NCI-H1694 (cell line): ENCODE measurements at regions not wholly inside any gene's neighbourhood (a gene's known extent, or its start where the extent isn't known, plus 50 kb on each side); places are given as distances from the start of the nearest gene placed in this dataset.

Experiments
- DNase-seq: peaks from one replicate; lab custom pipeline; 2025; lab: John Stamatoyannopoulos, UW

GRCh38 chr5:26669523-26669922, 368.9 kb downstream of the CDH9 start:
- no peak for DNase-seq

DNA sequence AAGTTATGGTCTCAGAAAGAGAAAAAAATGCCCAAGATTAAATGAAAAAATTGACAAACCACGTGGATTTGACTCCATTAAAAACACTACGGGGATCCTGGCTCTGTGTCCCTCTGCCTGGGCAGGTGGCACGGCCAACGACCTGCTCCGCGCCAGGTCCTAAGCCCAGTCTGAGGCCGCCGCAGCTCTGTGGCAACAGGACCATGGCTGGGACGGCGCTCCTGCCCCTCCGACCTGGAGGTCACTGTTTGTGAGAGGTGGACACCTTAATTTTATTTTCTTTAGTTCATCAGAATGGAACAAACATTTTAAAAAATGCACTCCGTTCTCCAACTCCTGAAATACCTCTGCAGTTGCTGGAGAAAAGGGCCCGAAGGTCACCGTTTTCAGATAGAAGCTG, 369.4 kb downstream of the CDH9 start:
- no peak for DNase-seq

- no peak for DNase-seq
These were observed 372.0 kb downstream of the CDH9 start for GRCh38 chr5:26666371-26666770.

GRCh38 chr5:26663500-26663899, 374.9 kb downstream of the CDH9 start:
- DNase-seq, result no peak

DNA sequence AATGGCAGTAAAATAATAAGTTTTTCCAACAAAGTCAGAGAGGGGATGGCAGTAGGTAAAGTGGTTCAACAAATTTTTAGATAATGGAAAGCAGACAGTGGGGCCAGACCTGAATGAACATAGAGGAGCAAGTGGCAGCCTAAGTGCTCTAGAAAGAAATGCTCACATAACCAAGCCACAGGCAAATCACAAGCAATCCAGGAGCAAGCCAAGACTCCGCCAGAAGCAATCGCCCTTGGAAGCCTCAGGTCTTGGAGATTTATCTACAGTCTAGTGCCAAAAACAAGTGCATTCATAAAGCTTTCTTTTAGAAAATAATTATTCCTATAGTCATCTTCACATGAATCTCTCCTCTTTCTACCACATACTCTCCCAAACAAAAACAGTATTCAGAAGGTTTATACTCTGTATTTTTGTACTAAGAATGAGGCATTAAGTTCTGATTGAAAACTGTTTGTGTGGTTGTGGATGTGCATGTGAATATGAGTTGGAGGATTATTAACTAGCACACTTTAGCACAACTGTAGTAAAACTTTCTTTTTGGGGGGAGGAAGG, 375.5 kb downstream of the CDH9 start:
- no peak for DNase-seq

GRCh38 chr5:26660116-26660515, 378.3 kb downstream of the CDH9 start:
- no peak for DNase-seq

- DNase-seq, result no peak
These were observed 389.4 kb downstream of the CDH9 start for GRCh38 chr5:26649000-26649399.

GRCh38 chr5:26647781-26648180, 390.6 kb downstream of the CDH9 start:
- DNase-seq, result no peak

DNA sequence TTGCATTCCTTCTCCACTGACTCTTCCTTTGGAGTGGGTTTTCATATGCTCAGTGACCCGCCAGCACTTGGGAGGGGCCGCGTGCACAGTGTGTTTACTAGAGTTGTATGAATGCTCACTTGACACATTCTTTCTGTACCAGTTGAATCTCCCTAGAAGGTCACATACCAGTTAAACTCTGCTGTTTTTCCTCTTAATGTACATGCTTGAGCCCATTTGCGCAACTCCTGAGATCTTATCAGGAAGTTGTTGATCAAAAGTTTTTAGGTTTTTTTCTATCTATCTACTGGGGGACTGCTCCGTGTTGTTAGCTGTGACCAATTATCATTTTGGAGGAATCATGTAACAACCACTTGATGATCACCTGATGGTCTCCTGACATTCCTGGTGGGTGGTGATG, 392.7 kb downstream of the CDH9 start:
- DNase-seq, result no peak

- DNase-seq, result no peak
These were observed 396.9 kb downstream of the CDH9 start for GRCh38 chr5:26641492-26641891.

DNA sequence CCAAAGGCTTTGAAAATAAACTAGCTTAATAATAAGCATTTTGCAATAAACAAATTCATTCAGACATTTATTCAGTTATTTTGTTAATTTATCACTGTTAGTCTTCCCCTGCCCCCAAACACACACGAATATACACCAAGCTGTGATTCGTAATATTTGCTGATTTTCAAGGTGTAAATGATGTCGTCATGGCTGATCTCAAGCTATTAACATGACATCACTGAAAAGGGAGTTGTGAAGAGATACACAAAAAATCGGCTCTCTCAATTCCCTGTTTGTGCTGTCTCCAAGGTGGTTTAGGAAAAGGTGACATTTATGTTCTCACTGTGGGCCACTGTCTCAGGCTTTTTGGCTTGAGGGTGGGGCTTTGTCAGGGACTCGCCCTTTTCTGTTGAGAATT, 413.3 kb downstream of the CDH9 start:
- no peak for DNase-seq

- DNase-seq, result no peak
These were observed 415.4 kb downstream of the CDH9 start for GRCh38 chr5:26622947-26623346.

- no peak for DNase-seq
These were observed 427.8 kb downstream of the CDH9 start for GRCh38 chr5:26610577-26610976.

GRCh38 chr5:26601563-26601962, 436.8 kb downstream of the CDH9 start:
- DNase-seq, result no peak

DNA sequence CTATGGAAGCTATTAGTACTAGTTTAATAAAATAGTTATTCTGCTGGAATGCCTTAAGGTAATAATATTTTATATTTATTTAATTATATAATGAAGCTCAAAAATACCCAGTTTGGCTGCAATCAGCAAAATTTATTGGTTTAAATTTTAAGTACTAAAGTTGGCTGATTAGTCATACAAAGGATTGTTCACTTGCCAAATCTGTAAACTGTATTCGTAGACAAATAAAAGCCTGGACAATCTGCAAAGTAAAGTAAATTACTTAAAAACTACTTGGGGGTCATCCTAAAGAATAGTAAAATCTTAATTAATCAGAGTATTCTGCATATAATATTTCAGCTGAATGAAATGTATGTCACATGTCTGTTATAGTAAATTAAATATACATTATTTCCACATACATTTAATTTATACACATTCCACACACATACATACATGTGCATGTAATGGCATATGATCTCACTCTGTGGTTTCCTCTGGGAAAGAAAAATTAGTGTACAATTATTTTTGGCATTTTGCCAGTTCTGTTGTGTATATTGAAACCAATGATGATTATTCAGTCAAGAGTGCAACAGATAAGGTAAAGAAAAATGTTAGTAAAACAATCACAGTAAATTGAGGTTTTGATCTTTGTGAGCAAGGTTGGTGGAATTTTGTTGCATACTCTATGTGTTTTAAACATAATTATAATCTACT, 455.9 kb downstream of the CDH9 start:
- no peak for DNase-seq

- no peak for DNase-seq
These were observed 458.7 kb downstream of the CDH9 start for GRCh38 chr5:26579712-26580111.

DNA sequence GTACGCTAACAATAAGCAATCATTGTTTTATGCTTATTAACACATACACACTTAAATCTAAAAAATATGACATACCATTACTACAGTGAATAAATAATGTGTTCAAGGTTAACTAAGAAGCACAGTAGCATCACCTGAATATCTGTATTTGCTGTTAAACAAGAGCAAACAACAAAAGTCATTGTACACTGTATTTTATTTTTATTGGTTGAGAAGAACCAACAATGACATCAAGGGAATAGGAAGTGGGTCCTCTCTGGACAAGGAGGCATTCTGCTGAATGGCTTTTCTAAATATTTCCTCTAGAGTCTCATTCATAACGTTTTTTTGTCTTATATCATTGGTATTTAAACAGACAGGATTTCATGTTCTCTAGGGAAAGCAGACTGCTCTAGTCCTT, 460.4 kb downstream of the CDH9 start:
- DNase-seq, result no peak

DNA sequence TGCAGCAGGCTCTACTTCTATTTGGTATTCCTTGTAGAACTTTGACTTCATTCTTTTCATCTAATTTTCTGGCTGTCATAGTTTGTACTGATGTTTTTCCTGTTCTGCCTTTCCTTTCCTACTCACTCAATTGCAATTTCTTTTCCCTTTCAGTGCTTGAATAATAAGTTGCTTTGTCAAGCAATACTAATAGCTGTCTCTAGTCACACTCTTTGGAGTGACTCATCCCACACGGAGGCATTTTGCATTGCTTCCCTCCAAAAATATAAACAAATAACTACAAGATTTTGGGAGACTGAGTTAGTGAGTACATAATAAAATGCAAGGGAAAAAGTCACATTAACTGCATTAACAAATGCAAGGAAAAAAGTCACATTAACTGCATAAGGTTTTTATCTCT, 465.9 kb downstream of the CDH9 start:
- no peak for DNase-seq

- DNase-seq, result no peak
These were observed 468.5 kb downstream of the CDH9 start for GRCh38 chr5:26569929-26570258.

DNA sequence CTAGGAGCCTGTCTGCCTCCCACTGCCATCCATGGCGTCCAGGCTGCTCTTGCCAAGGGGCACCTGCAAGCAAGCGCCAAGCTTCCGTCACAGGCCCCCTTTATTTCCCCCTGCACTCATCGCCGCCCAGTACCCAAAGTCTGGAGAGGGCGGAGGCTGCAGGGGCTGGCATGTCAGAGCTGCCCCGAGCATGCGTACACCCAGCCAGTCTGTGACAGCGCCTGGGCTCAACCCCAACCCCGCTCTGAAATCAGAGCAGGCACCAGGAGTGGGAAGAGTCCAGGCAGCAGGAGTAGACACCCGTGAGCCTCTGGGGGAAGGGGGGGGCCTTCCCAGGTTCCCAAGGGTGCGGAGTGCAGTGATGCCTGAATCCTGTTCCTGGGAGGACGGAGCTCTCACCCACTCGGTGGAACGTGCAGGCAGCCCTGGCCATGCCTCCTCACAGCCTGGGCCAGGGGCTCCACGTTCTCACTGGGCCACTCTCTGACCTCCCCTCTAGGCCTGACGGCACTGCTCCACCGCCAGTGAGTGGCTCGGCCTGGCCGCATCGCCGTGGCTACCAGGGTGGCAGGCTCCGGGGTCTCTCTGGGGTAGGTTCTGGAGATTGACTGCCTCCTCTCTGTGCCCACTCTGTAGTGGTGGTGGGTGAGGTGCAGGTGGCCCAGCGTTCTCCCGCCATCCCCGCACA, 469.0 kb downstream of the CDH9 start:
- no peak for DNase-seq

DNA sequence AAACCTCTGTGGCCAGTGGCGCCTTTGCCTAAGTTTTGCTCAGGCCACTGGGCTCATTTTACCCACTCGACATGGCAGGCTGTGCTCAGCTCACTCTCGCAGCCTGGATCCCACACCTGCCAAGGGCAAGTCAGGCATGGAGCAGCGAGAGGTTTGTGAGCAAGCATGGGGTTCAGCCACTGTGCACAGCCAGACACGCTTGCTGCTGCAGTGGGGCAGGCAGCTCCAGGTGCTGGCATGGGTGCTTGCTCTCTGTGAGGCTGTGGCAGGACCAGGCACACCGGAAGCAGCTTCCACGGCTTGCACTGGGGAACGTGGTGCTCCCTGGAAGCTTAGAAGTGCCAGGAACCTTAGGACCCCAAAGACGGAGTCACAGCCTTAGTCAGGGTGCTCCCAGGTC, 470.1 kb downstream of the CDH9 start:
- DNase-seq, result no peak

- no peak for DNase-seq
These were observed 474.4 kb downstream of the CDH9 start for GRCh38 chr5:26563979-26564378.

- no peak for DNase-seq
These were observed 485.3 kb downstream of the CDH9 start for GRCh38 chr5:26553079-26553478.

DNA sequence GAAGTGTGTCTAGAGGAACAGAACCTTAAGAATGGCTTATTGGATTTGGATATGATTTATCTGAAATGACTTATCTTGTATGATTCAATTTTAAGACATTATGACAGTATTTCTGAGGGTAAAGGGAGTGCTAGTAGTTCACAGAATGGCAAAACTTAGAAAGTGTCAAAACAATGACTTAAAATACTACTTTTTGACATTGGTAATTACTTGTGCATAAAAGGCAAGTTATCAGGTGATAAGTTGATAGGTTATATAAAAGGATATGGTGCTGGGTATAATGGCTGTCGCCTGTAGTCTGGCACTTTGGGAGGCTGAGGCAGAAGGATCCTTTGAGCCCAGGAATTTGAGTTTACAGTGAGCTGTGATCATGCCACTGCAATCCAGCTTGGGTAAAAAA, 494.4 kb downstream of the CDH9 start:
- no peak for DNase-seq
